SK-N-SH (cell line): ENCODE measurements at regions not wholly inside any gene's neighbourhood (a gene's known extent, or its start where the extent isn't known, plus 50 kb on each side); places are given as distances from the start of the nearest gene placed in this dataset.

Experiments
- CTCF ChIA-PET: fragments of 300-600, 350-600 bp; formaldehyde crosslinking; extraction: SDS; loops from one replicate; lab custom pipeline; 2021; lab: Yijun Ruan, JAX
- POLR2A ChIA-PET: fragments of 350-600 bp; sonication (Branson Sonifier 250); formaldehyde crosslinking; extraction: SDS; loops from one replicate; lab custom pipeline; 2020; ENCODE audit warnings: antibody characterized with exemption, inconsistent platforms; lab: Yijun Ruan, JAX
- DNase-seq: peaks from one replicate; pipeline ENCODE4 v3.0.0; 2012
- H2AFZ ChIP-seq: fragments of 200-600 bp; sonication (generic); 2 replicates; pipeline ENCODE4 v1.8.1; 2016; ENCODE audit warnings: antibody characterized with exemption, mild to moderate bottlenecking, low read depth
- H3F3A ChIP-seq: fragments of 200-600 bp; sonication (generic); replicated peaks from 2 replicates; pipeline ENCODE3; 2016; ENCODE audit warnings: antibody characterized with exemption, mild to moderate bottlenecking; ENCODE audit not compliant: insufficient read depth
- H3K27ac ChIP-seq, 2 experiments: fragments of 200-500 bp in 1 of 2; fragments of 200-600 bp in 1 of 2; sonication (Bioruptor generic) in 1 of 2; sonication (generic), shearing (Covaris generic) in 1 of 2; 2 replicates each; pipeline versions ENCODE4 v1.5.1 to v1.6.1; 2014 to 2016; ENCODE audit warnings: low read depth in 2 of 2, inconsistent platforms in 1 of 2, low read length in 1 of 2, mild to moderate bottlenecking in 1 of 2, mixed read lengths in 1 of 2
- H3K27me3 ChIP-seq: fragments of 200-600 bp; sonication (generic), shearing (Covaris generic); 2 replicates; pipeline ENCODE4 v1.6.1; 2016; ENCODE audit warnings: mixed run types; ENCODE audit not compliant: insufficient read depth
- H3K36me3 ChIP-seq, 2 experiments: fragments of 200-500 bp in 1 of 2; fragments of 200-600 bp in 1 of 2; sonication (Bioruptor generic) in 1 of 2; sonication (generic) in 1 of 2; replicated peaks in 1 of 2; 2 replicates each; pipeline versions ENCODE3 to v1.5.1; 2014 to 2016; ENCODE audit warnings: low read length in 1 of 2, mild to moderate bottlenecking in 1 of 2; ENCODE audit not compliant: insufficient read depth in 2 of 2, control insufficient read depth in 1 of 2
- H3K4me1 ChIP-seq, 2 experiments: fragments of 200-500 bp in 1 of 2; fragments of 200-600 bp in 1 of 2; sonication (Bioruptor generic) in 1 of 2; sonication (generic), shearing (Covaris generic) in 1 of 2; 2 replicates each; pipeline versions ENCODE4 v1.5.1 to v1.6.1; 2014 to 2016; ENCODE audit warnings: low read depth in 1 of 2, low read length in 1 of 2, mixed run types in 1 of 2; ENCODE audit not compliant: insufficient read depth in 2 of 2, control insufficient read depth in 1 of 2
- H3K4me2 ChIP-seq: fragments of 200-600 bp; sonication (generic), shearing (Covaris generic); 2 replicates; pipeline ENCODE4 v1.6.1; 2017; ENCODE audit warnings: mixed run types
- H3K4me3 ChIP-seq, 2 experiments: fragments of 200-500 bp in 1 of 2; fragments of 200-600 bp in 1 of 2; sonication (Bioruptor generic) in 1 of 2; sonication (generic), shearing (Covaris generic) in 1 of 2; 2 replicates each; pipeline versions ENCODE4 v1.5.1 to v1.8.1; 2014 to 2016; ENCODE audit warnings: low read depth in 2 of 2, inconsistent platforms in 1 of 2, low read length in 1 of 2, mild to moderate bottlenecking in 1 of 2, mixed read lengths in 1 of 2, moderate library complexity in 1 of 2
- H3K79me2 ChIP-seq: fragments of 200-600 bp; sonication (generic); 2 replicates; pipeline ENCODE4 v1.8.1; 2017; ENCODE audit warnings: mild to moderate bottlenecking; ENCODE audit not compliant: insufficient read depth
- H3K9ac ChIP-seq: fragments of 200-600 bp; sonication (generic); 2 replicates; pipeline ENCODE4 v1.6.1; 2017; ENCODE audit warnings: mixed run types
- H3K9me2 ChIP-seq: fragments of 200-600 bp; sonication (generic); 2 replicates; pipeline ENCODE4 v1.6.1; 2017; ENCODE audit warnings: mixed run types
- H3K9me3 ChIP-seq: fragments of 200-600 bp; sonication (generic); 2 replicates; pipeline ENCODE4 v1.6.1; 2017; ENCODE audit warnings: mixed run types, mild to moderate bottlenecking, moderate library complexity
- H4K20me1 ChIP-seq: fragments of 200-600 bp; sonication (generic); 2 replicates; pipeline ENCODE4 v1.6.1; 2017; ENCODE audit warnings: mild to moderate bottlenecking, mixed run types; ENCODE audit not compliant: insufficient read depth
- CHD2 ChIP-seq: fragments of 150-350 bp; IDR thresholded peaks from 2 replicates; pipeline ENCODE4 v1.6.1; 2018; ENCODE audit warnings: low read length; ENCODE audit not compliant: partially characterized antibody
- ELF1 ChIP-seq: IDR thresholded peaks from 2 replicates; pipeline ENCODE4 v1.4.0; 2012
- EZH2phosphoT487 ChIP-seq: fragments of 200-600 bp; sonication (generic); IDR thresholded peaks from 2 replicates; pipeline ENCODE4 v1.6.1; 2017; ENCODE audit warnings: low read depth, mixed run types, mild to moderate bottlenecking, antibody characterized with exemption, moderate library complexity, borderline replicate concordance
- FOXM1 ChIP-seq: IDR thresholded peaks from 2 replicates; pipeline ENCODE4 v1.4.0; 2012; ENCODE audit warnings: low read depth, mild to moderate bottlenecking
- GABPA ChIP-seq: IDR thresholded peaks from 2 replicates; pipeline ENCODE4 v1.4.0; 2012; ENCODE audit warnings: low read depth, mild to moderate bottlenecking
- NRF1 ChIP-seq: IDR thresholded peaks from 2 replicates; pipeline ENCODE4 v1.6.1; 2012; ENCODE audit warnings: low read depth, mild to moderate bottlenecking, low read length
- PBX3 ChIP-seq: IDR thresholded peaks from 2 replicates; pipeline ENCODE4; 2012
- RAD21 ChIP-seq: IDR thresholded peaks from 2 replicates; pipeline ENCODE4 v1.6.1; 2012; ENCODE audit warnings: mild to moderate bottlenecking, low read length
- REST ChIP-seq: IDR thresholded peaks from 2 replicates; pipeline ENCODE4 v1.6.1; 2012; ENCODE audit warnings: mild to moderate bottlenecking, low read depth, low read length, moderate library complexity
- SIN3A ChIP-seq: IDR thresholded peaks from 2 replicates; pipeline ENCODE4 v1.6.1; 2012; ENCODE audit warnings: low read depth, mild to moderate bottlenecking, low read length, moderate library complexity, borderline replicate concordance
- SMC3 ChIP-seq: IDR thresholded peaks from 2 replicates; pipeline ENCODE4 v1.6.1; 2012; ENCODE audit warnings: low read depth, low read length, improper control_type of control experiment
- TAF1 ChIP-seq: IDR thresholded peaks from 2 replicates; pipeline ENCODE4 v1.6.1; 2012; ENCODE audit warnings: low read depth, mild to moderate bottlenecking, low read length, moderate library complexity, borderline replicate concordance
- TCF12 ChIP-seq: IDR thresholded peaks from 2 replicates; pipeline ENCODE4 v1.4.0; 2012
- TEAD4 ChIP-seq: IDR thresholded peaks from 2 replicates; pipeline ENCODE4 v1.4.0; 2012; ENCODE audit warnings: mild to moderate bottlenecking, borderline replicate concordance; ENCODE audit not compliant: insufficient read depth
- USF1 ChIP-seq: IDR thresholded peaks from 2 replicates; pipeline ENCODE4 v1.4.0; 2012; ENCODE audit warnings: low read depth, borderline replicate concordance
- USF2 ChIP-seq: fragments of 150-350 bp; IDR thresholded peaks from 2 replicates; pipeline ENCODE4 v1.6.1; 2017; ENCODE audit warnings: antibody characterized with exemption, low read length, low read depth, borderline replicate concordance
- YY1 ChIP-seq: IDR thresholded peaks from 2 replicates; pipeline ENCODE4 v1.4.0; 2012; ENCODE audit warnings: low read depth, mild to moderate bottlenecking
- WGBS: methylation state at CpG from one replicate; pipeline ENCODE4 v1.1.6; 2017; ENCODE audit warnings: low lambda C conversion rate; 5-methylcytosine and 5-hydroxymethylcytosine counted together
- TF ChIP-seq, protein P1 (sequence below): IDR thresholded peaks from 2 replicates; pipeline ENCODE4 v1.4.0; 2012; ENCODE audit warnings: low read depth, borderline replicate concordance
- TF ChIP-seq, protein P2 (sequence below): fragments of 200-600 bp; sonication (generic); IDR thresholded peaks from 2 replicates; pipeline ENCODE4 v1.6.1; 2017; ENCODE audit warnings: antibody characterized with exemption, mild to moderate bottlenecking, moderate library complexity

GRCh38 chr17:31792007-31792585 is 66.9 kb downstream of the COPRS start (continued):
- TF ChIP-seq CHD2 (no peak), TAF1 (no peak), PBX3 (no peak)

DNA sequence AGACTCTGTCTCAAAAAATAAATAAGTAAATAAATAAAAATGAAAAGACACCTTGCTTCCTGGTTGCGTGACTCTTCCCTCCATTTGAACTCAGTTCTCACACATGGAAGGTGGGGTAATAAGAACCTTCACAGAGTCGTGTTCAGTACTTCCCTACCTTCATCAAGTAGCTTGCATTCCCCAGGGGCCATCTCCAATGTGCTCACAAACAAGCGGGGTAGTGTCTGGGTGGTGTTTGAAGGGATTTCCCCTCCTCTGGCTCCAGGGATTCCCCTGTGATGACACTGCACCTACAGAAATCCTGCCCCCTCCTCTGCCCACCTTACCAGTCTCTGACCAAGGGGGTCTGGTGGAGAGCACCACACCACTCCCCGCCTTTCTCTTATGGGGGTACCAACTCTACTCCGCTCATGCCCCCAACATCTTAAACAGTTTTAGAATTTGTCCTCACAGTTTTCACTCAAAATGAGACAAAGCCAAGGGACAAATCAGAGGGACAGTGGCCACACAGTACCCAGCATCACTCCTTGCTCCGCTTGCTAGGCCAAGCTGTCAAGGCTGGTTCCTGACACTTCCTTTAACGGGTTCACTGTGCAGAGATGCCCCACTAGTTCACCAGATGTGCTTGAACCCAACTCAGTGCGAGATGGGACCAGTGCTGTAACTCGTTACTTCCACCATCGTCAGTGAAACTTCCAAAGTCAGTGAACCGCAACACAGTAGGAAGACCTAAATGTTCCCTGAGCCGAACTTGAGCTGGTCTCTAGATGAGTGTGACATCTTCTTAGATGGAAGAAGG is 69.1 kb downstream of the COPRS start:
- H3K27ac ChIP-seq: no peak overlapping the region
- H3K9me3 ChIP-seq: no peaks in the 10 kb centered on the region
- H2AFZ ChIP-seq: no peak overlapping the region
- no peaks in the 10 kb centered on the region for H3K9me2 ChIP-seq
- no peak for DNase-seq
- no peaks in the 10 kb centered on the region for H3K27me3 ChIP-seq
- H3K9ac ChIP-seq: no peak overlapping the region
- peaks cover 0 to 4% of the 10 kb centered on the region in 2 experiments; a peak in 1 of 4 replicates for H3K4me1 ChIP-seq
- CTCF ChIA-PET: no interaction called here
- TF ChIP-seq TCF12: no peak
- TF ChIP-seq, protein P1, sequence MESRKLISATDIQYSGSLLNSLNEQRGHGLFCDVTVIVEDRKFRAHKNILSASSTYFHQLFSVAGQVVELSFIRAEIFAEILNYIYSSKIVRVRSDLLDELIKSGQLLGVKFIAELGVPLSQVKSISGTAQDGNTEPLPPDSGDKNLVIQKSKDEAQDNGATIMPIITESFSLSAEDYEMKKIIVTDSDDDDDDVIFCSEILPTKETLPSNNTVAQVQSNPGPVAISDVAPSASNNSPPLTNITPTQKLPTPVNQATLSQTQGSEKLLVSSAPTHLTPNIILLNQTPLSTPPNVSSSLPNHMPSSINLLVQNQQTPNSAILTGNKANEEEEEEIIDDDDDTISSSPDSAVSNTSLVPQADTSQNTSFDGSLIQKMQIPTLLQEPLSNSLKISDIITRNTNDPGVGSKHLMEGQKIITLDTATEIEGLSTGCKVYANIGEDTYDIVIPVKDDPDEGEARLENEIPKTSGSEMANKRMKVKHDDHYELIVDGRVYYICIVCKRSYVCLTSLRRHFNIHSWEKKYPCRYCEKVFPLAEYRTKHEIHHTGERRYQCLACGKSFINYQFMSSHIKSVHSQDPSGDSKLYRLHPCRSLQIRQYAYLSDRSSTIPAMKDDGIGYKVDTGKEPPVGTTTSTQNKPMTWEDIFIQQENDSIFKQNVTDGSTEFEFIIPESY: no peak
- TF ChIP-seq USF2: no peak
- no peak for TF ChIP-seq TEAD4
- TF ChIP-seq SMC3: no peak
- no peak for TF ChIP-seq ELF1
- TF ChIP-seq SIN3A: no peak
- no peak for TF ChIP-seq TAF1
- no peak for TF ChIP-seq EZH2phosphoT487
- no peak for TF ChIP-seq RAD21
- TF ChIP-seq NRF1: no peak
- TF ChIP-seq USF1: no peak
- no peak for TF ChIP-seq GABPA
- TF ChIP-seq REST: no peak
- TF ChIP-seq, protein P2, sequence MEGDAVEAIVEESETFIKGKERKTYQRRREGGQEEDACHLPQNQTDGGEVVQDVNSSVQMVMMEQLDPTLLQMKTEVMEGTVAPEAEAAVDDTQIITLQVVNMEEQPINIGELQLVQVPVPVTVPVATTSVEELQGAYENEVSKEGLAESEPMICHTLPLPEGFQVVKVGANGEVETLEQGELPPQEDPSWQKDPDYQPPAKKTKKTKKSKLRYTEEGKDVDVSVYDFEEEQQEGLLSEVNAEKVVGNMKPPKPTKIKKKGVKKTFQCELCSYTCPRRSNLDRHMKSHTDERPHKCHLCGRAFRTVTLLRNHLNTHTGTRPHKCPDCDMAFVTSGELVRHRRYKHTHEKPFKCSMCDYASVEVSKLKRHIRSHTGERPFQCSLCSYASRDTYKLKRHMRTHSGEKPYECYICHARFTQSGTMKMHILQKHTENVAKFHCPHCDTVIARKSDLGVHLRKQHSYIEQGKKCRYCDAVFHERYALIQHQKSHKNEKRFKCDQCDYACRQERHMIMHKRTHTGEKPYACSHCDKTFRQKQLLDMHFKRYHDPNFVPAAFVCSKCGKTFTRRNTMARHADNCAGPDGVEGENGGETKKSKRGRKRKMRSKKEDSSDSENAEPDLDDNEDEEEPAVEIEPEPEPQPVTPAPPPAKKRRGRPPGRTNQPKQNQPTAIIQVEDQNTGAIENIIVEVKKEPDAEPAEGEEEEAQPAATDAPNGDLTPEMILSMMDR: no peak
- no peak for TF ChIP-seq FOXM1
- no peak for TF ChIP-seq YY1
- no peaks in the 10 kb centered on the region for H3F3A ChIP-seq
- WGBS: 92% methylated on average over 12 of the region's 12 CpGs
- no peak overlapping the region for H3K4me2 ChIP-seq
- H3K79me2 ChIP-seq: no peaks in the 10 kb centered on the region
- no peak overlapping the region for H3K4me3 ChIP-seq
- no peaks in the 10 kb centered on the region for H3K36me3 ChIP-seq
- POLR2A ChIA-PET: no interaction called here
- H4K20me1 ChIP-seq: no peaks in the 10 kb centered on the region
